HEK293 (cell line): ENCODE measurements at regions not wholly inside any gene's neighbourhood (a gene's known extent, or its start where the extent isn't known, plus 50 kb on each side); places are given as distances from the start of the nearest gene placed in this dataset.
"Not testable (repeated sequence)": the region's sequence is repeated elsewhere in the genome, so short reads cannot be mapped to it uniquely, and the experiment has no call there.

ENCODE experiments used
- GLIS2 ChIP-seq: fragments of 450-650 bp; formaldehyde crosslinking; IDR thresholded peaks from 2 replicates; pipeline ENCODE4 v1.5.1; 2016; ENCODE audit warnings: missing biosample characterization, missing genetic modification characterization
- MZF1 ChIP-seq: fragments of 450-650 bp; formaldehyde crosslinking; IDR thresholded peaks from 2 replicates; pipeline ENCODE4 v1.5.1; 2017; ENCODE audit warnings: missing biosample characterization, missing genetic modification characterization, borderline replicate concordance
- PATZ1 ChIP-seq: fragments of 450-650 bp; formaldehyde crosslinking; IDR thresholded peaks from 2 replicates; pipeline ENCODE4 v1.5.1; 2016; ENCODE audit warnings: missing biosample characterization, missing genetic modification characterization
- SETDB1 ChIP-seq: IDR thresholded peaks from one replicate; pipeline ENCODE4 v1.6.1; 2017; ENCODE audit warnings: mild to moderate bottlenecking, low read length, moderate library complexity, mixed read lengths; ENCODE audit not compliant: insufficient read length
- TCF7L2 ChIP-seq: IDR thresholded peaks from 2 replicates; pipeline ENCODE4 v1.6.1; 2011; ENCODE audit warnings: low read depth, mild to moderate bottlenecking, inconsistent platforms, low read length, moderate library complexity, borderline replicate concordance
- TRIM28 ChIP-seq: IDR thresholded peaks from 2 replicates; pipeline ENCODE4 v1.6.1; 2011; ENCODE audit warnings: low read length, control low read depth, borderline replicate concordance
- ZNF677 ChIP-seq: fragments of 450-650 bp; IDR thresholded peaks from 2 replicates; pipeline ENCODE4 v1.5.0; 2018; ENCODE audit warnings: missing biosample characterization, mild to moderate bottlenecking, missing genetic modification characterization, moderate library complexity
- ZNF792 ChIP-seq: fragments of 450-650 bp; formaldehyde crosslinking; IDR thresholded peaks from 2 replicates; pipeline ENCODE4 v1.5.1; 2016; ENCODE audit warnings: missing biosample characterization, missing genetic modification characterization

DNA sequence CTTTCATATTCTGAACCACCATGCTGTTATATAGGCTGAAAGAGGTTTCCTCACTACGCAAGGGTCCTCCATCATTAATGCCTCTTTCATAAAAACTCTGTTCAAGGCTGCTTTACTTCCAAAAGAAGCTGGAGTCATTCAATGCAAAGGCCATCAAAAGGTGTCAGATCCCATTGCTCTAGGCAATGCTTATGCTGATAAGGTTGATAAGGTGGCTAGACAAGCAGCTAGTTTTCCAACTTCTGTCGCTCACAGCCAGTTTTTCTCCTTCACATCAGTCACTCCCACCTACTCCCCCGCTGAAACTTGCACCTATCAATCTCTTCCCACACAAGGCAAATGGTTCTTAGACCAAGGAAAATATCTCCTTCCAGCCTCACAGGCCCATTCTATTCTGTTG is 676.2 kb downstream of the TLE1 start:
- not testable (repeated sequence) for TF ChIP-seq SETDB1; TCF7L2; ZNF792; ZNF677 (tag by site-specific recombination); MZF1 (tag by site-specific recombination); TRIM28; PATZ1 (tag by site-specific recombination); GLIS2
